ENCODE measurements at regions not wholly inside any gene's neighbourhood (a gene's known extent, or its start where the extent isn't known, plus 50 kb on each side); places are given as distances from the start of the nearest gene placed in this dataset.
"Not testable (repeated sequence)": the region's sequence is repeated elsewhere in the genome, so short reads cannot be mapped to it uniquely, and the experiment has no call there.

- DNase-seq = no peak
Measured at GRCh38 chr5:121503111-121503840, 348.4 kb upstream of the FTMT start.

- DNase-seq = no peak
Measured at GRCh38 chr5:121516997-121517396, 334.7 kb upstream of the FTMT start.

- DNase-seq = no peak
Measured at GRCh38 chr5:121525706-121526105, 326.0 kb upstream of the FTMT start.

- no peak for DNase-seq
Measured at GRCh38 chr5:121526908-121527307, 324.8 kb upstream of the FTMT start.

- no peak for DNase-seq
Measured at GRCh38 chr5:121533814-121534213, 317.9 kb upstream of the FTMT start.

- no peak for DNase-seq
Measured at GRCh38 chr5:121550989-121551388, 300.7 kb upstream of the FTMT start.

- DNase-seq = no peak
Measured at GRCh38 chr5:121559832-121560231, 291.9 kb upstream of the FTMT start.

- no peak for DNase-seq
Measured at GRCh38 chr5:121572061-121572460, 279.6 kb upstream of the FTMT start.

GRCh38 chr5:121573721-121574382, 277.8 kb upstream of the FTMT start:
- DNase-seq = no peak

- DNase-seq = no peak
Measured at GRCh38 chr5:121581588-121581987, 270.1 kb upstream of the FTMT start.

GRCh38 chr5:121596882-121597281, 254.8 kb upstream of the FTMT start:
- no peak for DNase-seq

GRCh38 chr5:121608826-121609225, 242.9 kb upstream of the FTMT start:
- DNase-seq = no peak

GRCh38 chr5:121624035-121624434, 227.6 kb upstream of the FTMT start:
- DNase-seq = no peak

GRCh38 chr5:121628783-121629182, 222.9 kb upstream of the FTMT start:
- DNase-seq = no peak

GRCh38 chr5:121630402-121630801, 221.3 kb upstream of the FTMT start:
- no peak for DNase-seq

GRCh38 chr5:121634946-121635345, 216.7 kb upstream of the FTMT start:
- DNase-seq = no peak

- no peak for DNase-seq
Measured at GRCh38 chr5:121638126-121638525, 213.6 kb upstream of the FTMT start.

GRCh38 chr5:121640298-121640697, 211.4 kb upstream of the FTMT start:
- no peak for DNase-seq

GRCh38 chr5:121658221-121658620, 193.5 kb upstream of the FTMT start:
- no peak for DNase-seq

- no peak for DNase-seq
Measured at GRCh38 chr5:121660142-121660541, 191.5 kb upstream of the FTMT start.

GRCh38 chr5:121665542-121665941, 186.1 kb upstream of the FTMT start:
- DNase-seq = not testable (repeated sequence)

- no peak for DNase-seq
Measured at GRCh38 chr5:121667292-121667691, 184.4 kb upstream of the FTMT start.

- DNase-seq = no peak
Measured at GRCh38 chr5:121668635-121669034, 183.0 kb upstream of the FTMT start.

- DNase-seq = no peak
Measured at GRCh38 chr5:121671624-121672023, 180.1 kb upstream of the FTMT start.

GRCh38 chr5:121675924-121676323, 175.8 kb upstream of the FTMT start:
- DNase-seq = no peak

All from GF-D8 (cell line).